ENCODE measurements at regions not wholly inside any gene's neighbourhood (a gene's known extent, or its start where the extent isn't known, plus 50 kb on each side); places are given as distances from the start of the nearest gene placed in this dataset.

- no peak for TF ChIP-seq CTCF (IDR thresholded peaks at IDR 0.05)
- no peak for TF ChIP-seq POLR2A (IDR thresholded peaks at IDR 0.05)
Measured at GRCh38 chrX:121128925-121129877, 81.8 kb downstream of the GLUD2 start.
